Sciatic nerve (tissue), 2 donors: ENCODE measurements at regions not wholly inside any gene's neighbourhood (a gene's known extent, or its start where the extent isn't known, plus 50 kb on each side); places are given as distances from the start of the nearest gene placed in this dataset.
"Not testable (repeated sequence)": the region's sequence is repeated elsewhere in the genome, so short reads cannot be mapped to it uniquely, and the experiment has no call there.

Experiments used
- ATAC-seq: fragments of 200-7000 bp; cut with Tn5 transposase; one replicate; pipeline ENCODE4 v1.9.1; 2020; ENCODE audit warnings: mild to moderate bottlenecking, moderate library complexity
- DNase-seq: peaks from one replicate; pipeline ENCODE4 v3.0.0-alpha.2; 2020; ENCODE audit warnings: low spot score
- intact Hi-C: fragments of 100-400 bp; cut with DNase I; formaldehyde crosslinking; loops from one replicate; pipeline ENCODE4 v1.14.2; 2022
- donor health status: DM: no; HTN: no; CAD: no.
- donor health status: DM: no; HTN: no; CAD: no.

GRCh38 chr6:19380293-19380692 lies 456.9 kb upstream of the ID4 start:
- no peak for ATAC-seq
- DNase-seq = no peak
- intact Hi-C loops = no loop called here

DNA sequence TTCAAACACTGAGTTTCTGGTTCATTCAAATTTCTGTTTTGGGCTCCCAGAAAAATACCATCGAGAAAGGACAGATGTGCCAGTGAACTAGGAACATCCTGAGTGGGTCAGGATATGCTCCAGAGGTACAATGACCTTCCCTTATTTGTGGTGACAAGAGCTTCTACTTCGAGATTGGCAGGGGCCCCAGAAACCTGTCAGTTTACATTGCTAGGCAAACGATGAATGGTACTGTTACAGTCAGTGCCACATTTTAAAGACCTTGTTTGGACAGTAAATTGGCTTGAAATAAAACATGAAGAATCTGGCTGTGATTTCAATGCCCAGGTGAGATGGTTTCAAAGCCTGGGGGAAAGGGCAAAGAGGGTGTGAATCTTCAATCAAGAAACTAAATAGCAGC lies 454.5 kb upstream of the ID4 start:
- intact Hi-C loops = no loop called here
- ATAC-seq (no peak), DNase-seq (no peak)

DNA sequence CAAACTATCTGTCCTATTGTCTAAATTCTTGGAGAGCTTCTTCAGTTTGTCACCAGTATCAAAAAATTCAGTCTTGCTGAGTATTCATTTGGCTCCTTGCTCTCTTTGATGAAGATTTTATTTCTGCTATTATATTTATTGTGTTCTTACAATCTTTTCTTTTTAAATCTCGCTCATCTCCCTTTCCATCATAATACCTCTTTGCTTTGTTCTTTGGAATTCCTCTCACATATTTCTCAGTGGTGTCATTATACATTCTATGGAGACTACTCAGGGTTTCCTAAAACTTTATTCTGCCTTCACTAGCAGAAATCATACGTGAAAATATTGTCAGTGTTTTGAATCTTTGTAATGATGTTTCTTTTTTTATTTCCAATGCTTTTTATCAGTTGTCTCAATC lies 445.2 kb upstream of the ID4 start:
- DNase-seq = no peak
- intact Hi-C loops = no loop called here
- ATAC-seq = no peak

- no peak for ATAC-seq
- intact Hi-C loops = no loop called here
Observed at GRCh38 chr6:19394051-19394450, 443.1 kb upstream of the ID4 start.

GRCh38 chr6:19394687-19395086 lies 442.5 kb upstream of the ID4 start:
- ATAC-seq (no peak), DNase-seq (no peak)
- intact Hi-C loops = no loop called here

More at GRCh38 chr6:19394051-19394450, 443.1 kb upstream of the ID4 start:
- DNase-seq = no peak

DNA sequence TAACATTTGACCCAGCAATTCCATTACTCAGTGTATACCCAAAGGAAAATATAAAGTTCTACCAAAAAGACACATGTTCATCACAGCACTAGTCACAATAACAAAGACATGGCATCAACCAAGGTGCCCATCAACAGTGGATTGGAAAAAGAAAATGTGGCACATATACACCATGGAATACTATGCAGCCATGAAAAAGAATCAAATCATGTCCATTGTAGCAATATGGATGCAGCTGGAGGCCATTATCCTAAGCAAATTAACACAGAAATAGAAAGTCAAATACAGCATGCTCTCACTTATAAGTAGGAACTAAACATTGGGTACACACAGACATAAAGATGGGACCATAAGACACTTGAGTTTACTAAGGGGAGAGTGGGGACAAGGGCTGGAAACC lies 441.9 kb upstream of the ID4 start:
- ATAC-seq = no peak
- intact Hi-C loops = no loop called here
- DNase-seq = no peak

GRCh38 chr6:19399406-19399805 lies 437.8 kb upstream of the ID4 start:
- intact Hi-C loops = no loop called here
- ATAC-seq (no peak), DNase-seq (peak; percentile 59)

DNA sequence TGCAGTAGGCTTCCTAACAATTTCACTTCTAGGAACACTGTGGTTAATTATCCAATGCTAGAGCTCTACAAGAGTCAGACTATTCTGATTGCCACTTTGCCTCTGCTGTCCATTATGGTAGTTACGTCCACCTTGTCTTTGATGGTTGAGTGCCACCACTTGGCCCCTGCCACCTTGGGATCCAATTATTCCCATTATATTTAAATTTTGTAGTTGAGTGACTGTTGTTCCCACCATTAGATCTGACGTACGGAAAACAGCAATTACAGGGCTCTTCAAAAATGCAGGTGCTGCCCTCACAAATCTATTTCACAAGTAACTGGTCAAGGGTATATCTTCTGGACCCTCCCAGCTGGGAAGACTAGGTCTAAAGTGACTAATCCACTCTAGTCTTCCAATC lies 432.3 kb upstream of the ID4 start:
- not testable (repeated sequence) for ATAC-seq

DNA sequence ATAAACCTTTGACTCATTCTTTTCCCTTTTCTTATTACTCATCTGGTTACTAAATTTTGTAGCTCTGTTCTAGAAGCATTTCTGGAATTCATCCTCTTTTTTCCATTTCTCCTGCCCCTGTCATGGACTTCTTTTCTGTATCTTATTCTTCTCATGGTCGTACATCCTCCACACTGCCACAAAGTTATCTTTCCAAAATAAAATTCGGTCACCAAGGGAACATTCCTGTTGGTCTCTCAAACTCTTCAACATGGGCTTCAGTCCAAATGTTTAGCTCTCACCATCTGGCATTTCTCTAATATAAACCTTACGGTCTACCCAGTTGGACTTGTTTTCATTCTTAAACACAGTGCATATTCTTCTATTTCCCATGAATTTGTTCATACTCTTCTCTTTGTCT lies 428.8 kb upstream of the ID4 start:
- no peak for DNase-seq
- no peak for ATAC-seq
- intact Hi-C loops = no loop called here

More for the DNA sequence above, 432.3 kb upstream of the ID4 start:
- intact Hi-C loops, DNase-seq: not testable (repeated sequence)

- DNase-seq (no peak), ATAC-seq (no peak)
- intact Hi-C loops = no loop called here
Observed at GRCh38 chr6:19410481-19410880, 426.7 kb upstream of the ID4 start.

GRCh38 chr6:19413323-19413722 lies 423.8 kb upstream of the ID4 start:
- no peak for DNase-seq
- intact Hi-C loops = no loop called here
- no peak for ATAC-seq

DNA sequence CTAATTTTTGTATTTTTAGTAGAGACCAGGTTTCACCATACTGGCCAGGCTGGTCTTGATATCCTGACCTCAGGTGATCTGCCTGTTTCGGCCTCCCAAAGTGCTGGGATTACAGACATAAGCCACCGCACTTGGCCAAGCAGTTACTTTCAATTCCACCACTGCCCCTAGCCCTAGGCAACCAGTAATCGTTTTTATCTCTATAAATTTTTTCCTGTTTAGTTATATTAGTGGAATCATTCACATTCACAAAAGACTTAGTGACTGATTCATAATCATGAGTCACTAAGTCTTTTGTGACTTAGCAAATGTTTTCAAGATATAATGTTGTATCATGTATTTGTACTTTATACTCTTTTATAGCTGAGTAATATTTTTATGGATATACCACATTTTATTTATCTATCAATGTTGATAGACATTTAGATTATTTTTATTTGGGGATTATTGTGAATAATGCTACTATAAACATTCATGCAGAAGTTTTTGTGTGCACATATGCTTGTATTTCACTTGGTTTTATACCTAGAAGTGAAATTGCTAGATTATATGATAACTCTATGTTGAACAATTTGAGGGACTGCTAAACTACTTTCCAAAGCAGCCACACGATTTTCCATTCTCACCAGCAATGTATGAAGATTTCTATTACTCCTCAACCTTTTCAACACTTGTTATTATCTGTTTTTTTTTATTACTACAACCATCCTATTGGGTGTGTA lies 421.4 kb upstream of the ID4 start:
- no peak for DNase-seq
- ATAC-seq = no peak
- intact Hi-C loops = no loop called here

DNA sequence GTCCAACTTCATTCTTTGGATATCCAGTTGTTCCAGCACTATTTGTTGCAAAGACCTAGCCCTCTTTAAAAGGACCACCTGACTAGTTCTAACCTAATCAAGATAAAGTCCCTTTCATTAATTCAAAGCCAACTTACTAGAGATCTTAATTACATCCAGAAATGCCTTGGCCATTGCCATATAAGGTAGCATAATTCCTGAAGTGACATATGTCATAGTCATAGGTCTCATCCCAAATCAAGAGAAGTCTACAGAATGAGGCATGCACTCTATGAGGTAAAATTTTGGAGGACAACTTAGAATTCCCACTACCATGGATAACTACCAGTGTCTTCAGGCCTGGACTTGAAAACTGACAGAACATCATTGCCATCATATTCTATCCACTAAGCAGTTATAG lies 420.4 kb upstream of the ID4 start:
- intact Hi-C loops = no loop called here
- ATAC-seq = no peak

GRCh38 chr6:19417713-19418112 lies 419.5 kb upstream of the ID4 start:
- intact Hi-C loops = no loop called here
- DNase-seq (no peak), ATAC-seq (no peak)

More for the DNA sequence above, 420.4 kb upstream of the ID4 start:
- DNase-seq = no peak

DNA sequence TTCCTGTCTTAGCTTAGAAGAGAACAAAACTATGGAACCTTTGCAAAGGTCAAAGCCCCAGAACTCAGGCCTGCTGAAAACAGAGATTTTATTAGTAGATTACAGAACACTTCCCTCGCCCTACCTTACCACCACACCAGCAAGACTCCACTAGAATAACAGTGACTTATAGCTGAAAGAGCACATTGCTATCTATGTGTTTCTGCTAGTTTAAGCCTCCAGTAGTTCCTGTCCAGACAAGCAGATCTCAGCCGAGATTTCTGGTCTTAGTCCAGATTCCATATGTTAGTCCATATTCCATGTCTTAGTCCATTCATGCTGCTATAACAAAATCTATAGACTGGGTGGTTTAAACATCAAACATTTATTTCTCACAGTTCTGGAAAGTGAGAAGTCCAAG lies 412.3 kb upstream of the ID4 start:
- ATAC-seq = no peak
- intact Hi-C loops = no loop called here
- no peak for DNase-seq

DNA sequence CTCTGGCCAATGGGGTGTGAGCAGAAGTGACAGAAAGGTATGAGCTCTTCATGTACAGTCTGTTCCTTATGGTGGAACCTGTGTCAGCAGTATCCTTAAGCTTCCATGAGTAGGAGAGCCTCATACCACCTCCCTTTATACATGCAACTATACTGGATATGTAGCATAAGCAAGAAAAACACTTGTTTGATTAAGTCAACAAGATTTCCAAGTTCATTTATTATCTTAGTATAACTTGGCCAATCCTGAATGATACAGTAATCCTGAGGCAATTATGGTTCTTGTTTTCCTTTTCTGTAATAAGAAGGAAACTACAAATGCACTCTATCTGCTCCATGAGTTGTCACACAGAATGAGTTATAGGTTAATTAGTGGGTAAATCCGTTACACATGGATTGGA lies 409.6 kb upstream of the ID4 start:
- no peak for ATAC-seq
- DNase-seq = no peak
- intact Hi-C loops = no loop called here

DNA sequence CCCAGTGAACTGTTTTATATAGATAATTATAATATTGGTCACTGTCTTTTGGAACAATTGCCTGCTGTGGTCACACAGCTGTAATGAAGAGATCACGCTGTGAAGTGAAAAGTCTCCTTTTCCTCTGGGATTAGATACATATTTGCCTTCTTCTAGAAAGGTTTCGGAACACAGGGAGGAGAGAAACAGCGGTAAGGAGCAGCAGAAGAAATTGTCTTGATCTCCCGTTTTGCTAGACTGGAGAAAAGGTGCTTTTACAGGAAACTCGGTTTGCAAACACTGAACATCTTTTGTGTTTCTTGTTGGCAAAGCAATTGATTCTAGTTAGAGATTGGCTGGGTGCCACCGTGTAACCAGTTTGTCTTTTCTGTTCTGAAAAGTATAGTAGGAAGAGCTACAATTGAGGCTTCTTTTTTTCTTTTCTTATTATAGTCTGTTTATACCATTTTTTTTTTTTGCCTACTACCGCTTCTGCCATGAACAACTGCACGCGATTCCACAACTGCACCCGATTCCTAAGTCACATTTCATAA lies 404.1 kb upstream of the ID4 start:
- ATAC-seq = no peak
- DNase-seq = no peak
- intact Hi-C loops = no loop called here

DNA sequence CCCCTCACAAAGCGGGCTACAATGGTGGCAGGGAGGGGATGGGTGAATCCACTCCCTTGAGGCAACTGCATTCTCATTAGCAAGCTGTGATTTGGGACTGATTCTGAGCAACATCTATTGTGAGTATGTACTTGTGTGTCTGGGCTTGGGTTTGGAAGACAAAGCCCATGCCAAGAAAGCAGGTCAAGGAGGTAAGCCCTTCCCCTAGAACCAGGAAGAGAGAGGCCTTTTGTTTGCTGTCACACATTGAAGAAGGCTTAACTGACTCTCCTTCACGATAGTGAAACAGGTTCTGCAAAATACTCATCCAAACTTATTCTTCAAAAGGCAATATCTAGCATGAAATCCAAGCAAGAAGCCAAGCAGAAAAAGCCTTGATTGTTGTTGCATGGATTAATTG lies 403.1 kb upstream of the ID4 start:
- intact Hi-C loops = no loop called here
- DNase-seq = no peak
- ATAC-seq = no peak

GRCh38 chr6:19435755-19436154 lies 401.4 kb upstream of the ID4 start:
- ATAC-seq (no peak), DNase-seq (no peak)
- intact Hi-C loops = no loop called here

DNA sequence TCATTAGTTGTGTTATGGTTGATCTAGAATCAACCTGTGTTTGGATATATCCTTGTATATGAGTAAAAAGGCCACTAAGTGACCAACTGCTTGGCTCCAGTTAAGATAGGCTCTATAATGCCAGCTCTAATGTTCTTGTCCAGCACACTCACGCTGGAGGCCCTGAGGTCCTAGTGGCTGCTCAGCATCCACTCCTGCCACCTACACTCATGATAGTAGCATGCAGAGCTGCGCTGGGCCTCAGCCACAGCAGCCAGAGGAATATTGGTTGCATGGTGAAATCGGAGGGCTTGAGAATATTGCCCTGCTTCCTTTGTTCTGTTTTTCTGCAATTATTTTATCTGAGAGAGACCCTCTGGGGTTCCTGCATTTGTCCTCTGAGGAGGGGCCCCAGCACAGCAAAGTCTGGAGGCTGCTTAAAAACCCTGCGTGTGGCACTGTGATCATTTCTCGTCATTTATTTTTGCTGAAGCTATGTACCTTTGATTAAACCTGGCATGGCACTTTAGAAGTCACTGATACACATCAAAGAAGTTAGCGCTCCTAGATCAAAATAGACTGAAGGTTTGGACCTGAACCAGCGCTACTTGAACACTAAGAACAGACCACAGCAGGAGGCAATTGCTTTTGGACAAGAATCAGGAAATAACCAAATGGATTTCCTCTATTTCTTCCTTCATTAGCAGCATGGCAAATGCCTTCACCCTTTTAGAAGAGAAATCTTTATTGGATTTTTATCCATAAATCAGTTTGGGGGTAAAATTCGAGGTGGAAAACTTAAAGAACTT lies 398.4 kb upstream of the ID4 start:
- DNase-seq (no peak), ATAC-seq (no peak)
- intact Hi-C loops = no loop called here
